Activated B cell treated with CpG ODN at 0.5 μM for 24 hours (primary cell): ENCODE measurements at regions not wholly inside any gene's neighbourhood (a gene's known extent, or its start where the extent isn't known, plus 50 kb on each side); places are given as distances from the start of the nearest gene placed in this dataset.

Experiments
- ATAC-seq: fragments of 200-7000 bp; cut with Tn5 transposase; one replicate; pipeline ENCODE4 v1.10.0; 2021; ENCODE audit warnings: low read depth, mild to moderate bottlenecking, moderate library complexity
- CTCF ChIA-PET: fragments of 350-600 bp; sonication (Branson Sonifier 250); formaldehyde crosslinking; loops from one replicate; lab custom pipeline; 2021; ENCODE audit warnings: antibody characterized with exemption; lab: Charles Lee
- POLR2A ChIA-PET: fragments of 350-600 bp; sonication (Branson Sonifier 250); formaldehyde crosslinking; loops from one replicate; lab custom pipeline; 2021; ENCODE audit warnings: antibody characterized with exemption; lab: Charles Lee
- DNase-seq: peaks from one replicate; pipeline ENCODE4 v3.0.0; 2022
- H3K27ac Mint-ChIP-seq: one replicate; pipeline ENCODE4 v1.8.0; 2020; ENCODE audit warnings: mixed read lengths
- H3K27me3 Mint-ChIP-seq: one replicate; pipeline ENCODE4 v1.8.0; 2021; ENCODE audit warnings: mixed read lengths
- H3K36me3 Mint-ChIP-seq: one replicate; pipeline ENCODE4 v1.8.0; 2021; ENCODE audit warnings: low read depth, mixed read lengths
- H3K4me1 Mint-ChIP-seq: one replicate; pipeline ENCODE4 v1.8.0; 2021; ENCODE audit warnings: mixed read lengths
- H3K4me3 Mint-ChIP-seq: one replicate; pipeline ENCODE4 v1.8.0; 2020; ENCODE audit warnings: mild to moderate bottlenecking, mixed read lengths
- H3K9me3 Mint-ChIP-seq: one replicate; pipeline ENCODE4 v1.8.0; 2020; ENCODE audit warnings: mixed read lengths
- CTCF ChIP-seq: fragments of 200-600 bp; IDR thresholded peaks from one replicate; pipeline ENCODE4 v1.8.0; 2022; ENCODE audit warnings: antibody characterized with exemption, mild to moderate bottlenecking
- intact Hi-C: fragments of 100-400 bp; cut with micrococcal nuclease; formaldehyde crosslinking; loops from one replicate; pipeline ENCODE4 v1.15.1; 2024

GRCh38 chr12:78406828-78407227 is 457.7 kb upstream of the SYT1 start:
- TF ChIP-seq CTCF, result no peak
- POLR2A ChIA-PET, result no interaction called here

GRCh38 chr12:78407722-78408121 is 456.9 kb upstream of the SYT1 start:
- no peak overlapping the region for H3K4me3 Mint-ChIP-seq
- intact Hi-C loops, result no loop called here

More at GRCh38 chr12:78406828-78407227, 457.7 kb upstream of the SYT1 start:
- no peaks in the 10 kb centered on the region for H3K27me3 Mint-ChIP-seq
- no peaks in the 10 kb centered on the region for H3K4me1 Mint-ChIP-seq
- H3K27ac Mint-ChIP-seq, result no peak overlapping the region
- DNase-seq (no peak), ATAC-seq (no peak)
- H3K9me3 Mint-ChIP-seq, result peaks cover 3% of the 10 kb centered on the region
- intact Hi-C loops, result no loop called here
- H3K36me3 Mint-ChIP-seq, result no peaks in the 10 kb centered on the region
- CTCF ChIA-PET, result no interaction called here
- no peak overlapping the region for H3K4me3 Mint-ChIP-seq

DNA sequence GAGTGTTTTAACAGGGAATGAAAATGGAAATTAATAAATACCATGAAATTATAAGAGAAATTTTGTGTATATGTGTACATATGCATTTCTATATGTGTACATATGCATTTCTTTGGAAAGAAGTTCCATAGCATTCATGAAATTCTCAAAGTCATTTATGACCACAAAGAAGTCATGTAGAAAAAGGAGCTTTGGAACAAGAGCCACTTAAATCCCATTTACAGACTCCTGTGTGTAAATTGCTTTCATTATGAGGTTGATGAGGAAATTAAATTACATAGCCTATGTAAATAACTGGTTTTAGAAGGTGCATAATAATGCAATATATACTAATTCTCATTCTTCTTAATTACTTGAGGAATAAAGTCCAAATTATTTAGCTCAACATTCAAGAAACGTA is 450.5 kb upstream of the SYT1 start:
- TF ChIP-seq CTCF, result no peak
- CTCF ChIA-PET, result no interaction called here
- POLR2A ChIA-PET, result no interaction called here
- Mint-ChIP-seq H3K27me3 (no peaks in the 10 kb centered on the region), H3K9me3 (peaks cover 3% of the 10 kb centered on the region), H3K4me3 (no peak overlapping the region), H3K36me3 (no peaks in the 10 kb centered on the region), H3K27ac (no peak overlapping the region), H3K4me1 (peaks cover 4% of the 10 kb centered on the region)
- DNase-seq, result no peak
- intact Hi-C loops, result no loop called here
- no peak for ATAC-seq

More at GRCh38 chr12:78407722-78408121, 456.9 kb upstream of the SYT1 start:
- H3K4me1 Mint-ChIP-seq, result no peaks in the 10 kb centered on the region
- no peaks in the 10 kb centered on the region for H3K36me3 Mint-ChIP-seq
- H3K27me3 Mint-ChIP-seq, result no peaks in the 10 kb centered on the region
- H3K9me3 Mint-ChIP-seq, result peaks cover 3% of the 10 kb centered on the region
- H3K27ac Mint-ChIP-seq, result no peak overlapping the region
- POLR2A ChIA-PET, result no interaction called here
- CTCF ChIA-PET, result no interaction called here
- no peak for TF ChIP-seq CTCF
- ATAC-seq (no peak), DNase-seq (no peak)

DNA sequence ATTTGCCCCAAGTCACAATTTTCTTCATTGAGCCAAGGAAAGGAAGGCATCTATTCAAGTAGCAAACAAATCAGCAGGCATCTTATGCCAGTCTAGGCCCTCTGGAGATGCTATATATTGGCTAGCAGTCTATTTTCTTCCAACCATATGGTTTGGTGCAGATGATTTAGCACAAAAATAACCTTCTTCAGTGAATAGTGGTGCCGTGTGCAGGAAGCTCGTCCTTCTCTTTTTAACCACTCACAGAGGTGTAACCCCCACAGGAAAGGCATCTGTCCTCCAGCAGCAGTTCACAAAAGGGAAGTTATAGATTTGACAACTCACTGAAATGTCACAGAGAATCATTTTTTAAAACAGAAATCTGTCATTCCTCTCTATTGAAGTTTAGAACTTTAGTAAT is 445.7 kb upstream of the SYT1 start:
- H3K9me3 Mint-ChIP-seq, result no peaks in the 10 kb centered on the region
- no peaks in the 10 kb centered on the region for H3K27me3 Mint-ChIP-seq
- no peaks in the 10 kb centered on the region for H3K36me3 Mint-ChIP-seq
- no peak overlapping the region for H3K27ac Mint-ChIP-seq
- ATAC-seq, result no peak
- H3K4me3 Mint-ChIP-seq, result no peak overlapping the region
- ChIA-PET CTCF (no interaction called here), POLR2A (no interaction called here)
- H3K4me1 Mint-ChIP-seq, result peaks cover 4% of the 10 kb centered on the region
- no peak for DNase-seq
- intact Hi-C loops, result no loop called here
- no peak for TF ChIP-seq CTCF

- no peak for DNase-seq
- CTCF ChIA-PET, result no interaction called here
- Mint-ChIP-seq H3K27ac (no peak overlapping the region), H3K4me3 (no peak overlapping the region), H3K4me1 (peaks cover 4% of the 10 kb centered on the region), H3K36me3 (no peaks in the 10 kb centered on the region), H3K9me3 (no peaks in the 10 kb centered on the region), H3K27me3 (no peaks in the 10 kb centered on the region)
- intact Hi-C loops, result no loop called here
- no peak for ATAC-seq
- POLR2A ChIA-PET, result no interaction called here
- TF ChIP-seq CTCF, result no peak
These were observed 445.1 kb upstream of the SYT1 start for GRCh38 chr12:78419513-78419912.
